Activated B cell treated with CpG ODN at 0.5 μM for 24 hours (primary cell): ENCODE measurements at regions not wholly inside any gene's neighbourhood (a gene's known extent, or its start where the extent isn't known, plus 50 kb on each side); places are given as distances from the start of the nearest gene placed in this dataset.

Experiments
- ATAC-seq: fragments of 200-7000 bp; cut with Tn5 transposase; one replicate; pipeline ENCODE4 v1.10.0; 2021; ENCODE audit warnings: low read depth, mild to moderate bottlenecking, moderate library complexity
- CTCF ChIA-PET: fragments of 350-600 bp; sonication (Branson Sonifier 250); formaldehyde crosslinking; loops from one replicate; lab custom pipeline; 2021; ENCODE audit warnings: antibody characterized with exemption; lab: Charles Lee
- POLR2A ChIA-PET: fragments of 350-600 bp; sonication (Branson Sonifier 250); formaldehyde crosslinking; loops from one replicate; lab custom pipeline; 2021; ENCODE audit warnings: antibody characterized with exemption; lab: Charles Lee
- DNase-seq: peaks from one replicate; pipeline ENCODE4 v3.0.0; 2022
- H3K27ac Mint-ChIP-seq: one replicate; pipeline ENCODE4 v1.8.0; 2020; ENCODE audit warnings: mixed read lengths
- H3K27me3 Mint-ChIP-seq: one replicate; pipeline ENCODE4 v1.8.0; 2021; ENCODE audit warnings: mixed read lengths
- H3K36me3 Mint-ChIP-seq: one replicate; pipeline ENCODE4 v1.8.0; 2021; ENCODE audit warnings: low read depth, mixed read lengths
- H3K4me1 Mint-ChIP-seq: one replicate; pipeline ENCODE4 v1.8.0; 2021; ENCODE audit warnings: mixed read lengths
- H3K4me3 Mint-ChIP-seq: one replicate; pipeline ENCODE4 v1.8.0; 2020; ENCODE audit warnings: mild to moderate bottlenecking, mixed read lengths
- H3K9me3 Mint-ChIP-seq: one replicate; pipeline ENCODE4 v1.8.0; 2020; ENCODE audit warnings: mixed read lengths
- CTCF ChIP-seq: fragments of 200-600 bp; IDR thresholded peaks from one replicate; pipeline ENCODE4 v1.8.0; 2022; ENCODE audit warnings: antibody characterized with exemption, mild to moderate bottlenecking
- intact Hi-C: fragments of 100-400 bp; cut with micrococcal nuclease; formaldehyde crosslinking; loops from one replicate; pipeline ENCODE4 v1.15.1; 2024

- Mint-ChIP-seq H3K4me1 (peaks cover 67% of the 10 kb centered on the region), H3K4me3 (no peak overlapping the region), H3K36me3 (no peaks in the 10 kb centered on the region), H3K9me3 (no peaks in the 10 kb centered on the region), H3K27ac (peak overlapping the region; percentile 41), H3K27me3 (no peaks in the 10 kb centered on the region)
- intact Hi-C loops: no loop called here
- TF ChIP-seq CTCF: no peak
- ATAC-seq: no peak
- ChIA-PET POLR2A (interaction anchor here (0.6 to 1.4 kb wide), 7 partner anchors 9 to 97 kb away, joined by 3 to 5 read pairs (median 4); no protein-coding TSS in a partner anchor), CTCF (no interaction called here)
- no peak for DNase-seq
Observed at GRCh38 chr3:177340243-177340830, 143.1 kb upstream of the TBL1XR1 start.

- ChIA-PET POLR2A (interaction anchor here (1.1 to 1.3 kb wide), 2 partner anchors 9 to 15 kb away, joined by 3 to 5 read pairs; no protein-coding TSS in a partner anchor), CTCF (no interaction called here)
- H3K9me3 Mint-ChIP-seq: no peaks in the 10 kb centered on the region
- H3K27ac Mint-ChIP-seq: peak overlapping the region; percentile 46
- ATAC-seq (no peak), DNase-seq (no peak)
- no peak overlapping the region for H3K4me3 Mint-ChIP-seq
- no peaks in the 10 kb centered on the region for H3K27me3 Mint-ChIP-seq
- peaks cover 67% of the 10 kb centered on the region for H3K4me1 Mint-ChIP-seq
- TF ChIP-seq CTCF: no peak
- intact Hi-C loops: no loop called here
- H3K36me3 Mint-ChIP-seq: no peaks in the 10 kb centered on the region
Observed at GRCh38 chr3:177341736-177342419, 144.6 kb upstream of the TBL1XR1 start.

- Mint-ChIP-seq H3K27ac (no peak overlapping the region), H3K4me1 (peaks cover 67% of the 10 kb centered on the region), H3K27me3 (no peaks in the 10 kb centered on the region), H3K36me3 (no peaks in the 10 kb centered on the region), H3K9me3 (no peaks in the 10 kb centered on the region), H3K4me3 (no peak overlapping the region)
- no peak for TF ChIP-seq CTCF
- intact Hi-C loops: no loop called here
- ChIA-PET POLR2A (interaction anchor here (0.6 to 0.7 kb wide), 2 partner anchors 21 to 291 kb away, joined by 3 to 7 read pairs; no protein-coding TSS in a partner anchor), CTCF (no interaction called here)
- no peak for DNase-seq
- ATAC-seq: no peak
Observed at GRCh38 chr3:177343122-177343625, 145.9 kb upstream of the TBL1XR1 start.

- ChIA-PET CTCF (interaction anchor here (1.2 kb wide), 1 partner anchor 101 kb away, joined by 3 read pairs; no protein-coding TSS in a partner anchor), POLR2A (interaction anchor here (0.6 to 2.1 kb wide), 10 partner anchors 8 to 1905 kb away, joined by 3 to 17 read pairs (median 4); no protein-coding TSS in a partner anchor)
- Mint-ChIP-seq H3K9me3 (peaks cover 2% of the 10 kb centered on the region), H3K4me3 (peak overlapping the region; percentile 61), H3K27me3 (no peaks in the 10 kb centered on the region), H3K36me3 (no peaks in the 10 kb centered on the region), H3K4me1 (peaks cover 71% of the 10 kb centered on the region), H3K27ac (peak overlapping the region; percentile 89)
- DNase-seq: no peak
- no peak for TF ChIP-seq CTCF
- ATAC-seq: peak; percentile 92
- intact Hi-C loops: no loop called here
Observed at GRCh38 chr3:177345049-177345972, 148.0 kb upstream of the TBL1XR1 start.
